Gastroesophageal sphincter (tissue), 4 donors: ENCODE measurements at regions not wholly inside any gene's neighbourhood (a gene's known extent, or its start where the extent isn't known, plus 50 kb on each side); places are given as distances from the start of the nearest gene placed in this dataset.

Experiments used
- ATAC-seq: fragments of 150-250 bp; one replicate; pipeline ENCODE4 v1.9.1; 2016; ENCODE audit warnings: mild to moderate bottlenecking, moderate library complexity
- H3K27ac ChIP-seq, 4 donors: fragments of 200-600 bp; sonication (generic) in 3 of 4; 1 replicate in 3 of 4; 2 replicates in 1 of 4; pipeline ENCODE4 v1.5.1; 2016 to 2019
- H3K27me3 ChIP-seq: fragments of 200-600 bp; sonication (generic); one replicate; pipeline ENCODE4 v1.5.1; 2019
- H3K36me3 ChIP-seq, 2 donors: fragments of 200-600 bp; sonication (generic); one replicate each; pipeline ENCODE4 v1.5.1; 2019; ENCODE audit warnings: control low read depth in 1 of 2
- H3K4me1 ChIP-seq, 3 donors: fragments of 200-600 bp; sonication (generic); 1 replicate in 2 of 3; 2 replicates in 1 of 3; pipeline ENCODE4 v1.5.1; 2016 to 2019; ENCODE audit warnings: control low read depth in 2 of 3
- H3K4me3 ChIP-seq, 2 donors: fragments of 200-600 bp; sonication (generic); one replicate each; pipeline ENCODE4 v1.5.1; 2019; ENCODE audit warnings: mild to moderate bottlenecking in 1 of 2, moderate library complexity in 1 of 2
- H3K9me3 ChIP-seq, 3 donors: fragments of 200-600 bp; sonication (generic); one replicate each; pipeline ENCODE4 v1.5.1; 2017 to 2019; ENCODE audit warnings: control low read depth in 2 of 3
- EP300 ChIP-seq: sonication (generic); formaldehyde crosslinking; IDR thresholded peaks from one replicate; pipeline ENCODE4 v1.6.1; 2017; ENCODE audit warnings: antibody characterized with exemption, mild to moderate bottlenecking
- POLR2A ChIP-seq, 2 donors: fragments of 450-650 bp; IDR thresholded peaks; one replicate each; pipeline ENCODE4 v1.6.1; 2017; ENCODE audit warnings: antibody characterized with exemption in 2 of 2, mild to moderate bottlenecking in 2 of 2, moderate library complexity in 1 of 2
- POLR2AphosphoS5 ChIP-seq: sonication (generic); formaldehyde crosslinking; IDR thresholded peaks from one replicate; pipeline ENCODE4 v1.6.1; 2017; ENCODE audit warnings: antibody characterized with exemption
- WGBS, 2 donors: methylation state at CpG; one replicate each; pipeline ENCODE4 v1.1.5; 2018; ENCODE audit warnings: low coverage in 1 of 2; 5-methylcytosine and 5-hydroxymethylcytosine counted together
- TF ChIP-seq, protein P1 (sequence below), 4 experiments: fragments of 200-600 bp in 2 of 4; fragments of 450-650 bp in 2 of 4; sonication (generic) in 1 of 4; IDR thresholded peaks; one replicate each; pipeline ENCODE4 v1.5.1; 2017 to 2019; ENCODE audit warnings: antibody characterized with exemption in 4 of 4, mild to moderate bottlenecking in 2 of 4, moderate library complexity in 2 of 4

DNA sequence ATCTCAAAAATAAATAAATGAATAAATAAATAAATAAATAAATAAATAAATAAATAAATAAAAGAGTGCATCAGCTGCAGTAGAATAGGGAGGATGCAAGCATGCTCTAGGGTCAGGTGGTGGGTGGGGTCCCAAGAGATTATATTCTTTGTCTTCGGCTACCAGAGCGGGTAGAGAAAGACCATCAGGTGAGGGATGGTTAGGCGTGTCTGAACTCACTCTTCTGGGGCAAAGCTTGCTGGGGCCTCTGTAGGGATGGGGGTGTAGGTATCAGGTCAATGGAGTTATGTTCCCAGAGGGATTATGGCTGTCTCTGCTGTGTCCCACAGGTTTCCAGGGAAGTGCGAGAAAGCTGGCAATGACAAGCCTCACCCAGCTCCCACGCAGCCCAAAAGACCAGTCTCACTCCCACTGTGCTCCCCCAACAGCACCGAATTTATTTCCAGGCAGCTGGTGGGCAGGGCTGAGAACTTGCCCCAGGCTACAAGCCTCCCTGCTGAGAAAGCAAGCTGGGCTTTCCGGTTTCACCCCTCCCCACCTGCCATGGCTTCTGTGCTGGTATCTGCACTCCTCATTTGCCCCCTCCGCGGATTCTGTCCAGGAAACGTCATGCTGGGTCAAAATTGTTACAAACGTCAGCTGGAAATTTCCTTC is 180.8 kb downstream of the LURAP1L start:
- WGBS, 2 donors: 51 to 81% methylated on average over 5 to 8 of the region's 11 CpGs
- no peak for TF ChIP-seq EP300
- TF ChIP-seq, protein P1, sequence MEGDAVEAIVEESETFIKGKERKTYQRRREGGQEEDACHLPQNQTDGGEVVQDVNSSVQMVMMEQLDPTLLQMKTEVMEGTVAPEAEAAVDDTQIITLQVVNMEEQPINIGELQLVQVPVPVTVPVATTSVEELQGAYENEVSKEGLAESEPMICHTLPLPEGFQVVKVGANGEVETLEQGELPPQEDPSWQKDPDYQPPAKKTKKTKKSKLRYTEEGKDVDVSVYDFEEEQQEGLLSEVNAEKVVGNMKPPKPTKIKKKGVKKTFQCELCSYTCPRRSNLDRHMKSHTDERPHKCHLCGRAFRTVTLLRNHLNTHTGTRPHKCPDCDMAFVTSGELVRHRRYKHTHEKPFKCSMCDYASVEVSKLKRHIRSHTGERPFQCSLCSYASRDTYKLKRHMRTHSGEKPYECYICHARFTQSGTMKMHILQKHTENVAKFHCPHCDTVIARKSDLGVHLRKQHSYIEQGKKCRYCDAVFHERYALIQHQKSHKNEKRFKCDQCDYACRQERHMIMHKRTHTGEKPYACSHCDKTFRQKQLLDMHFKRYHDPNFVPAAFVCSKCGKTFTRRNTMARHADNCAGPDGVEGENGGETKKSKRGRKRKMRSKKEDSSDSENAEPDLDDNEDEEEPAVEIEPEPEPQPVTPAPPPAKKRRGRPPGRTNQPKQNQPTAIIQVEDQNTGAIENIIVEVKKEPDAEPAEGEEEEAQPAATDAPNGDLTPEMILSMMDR (IDR thresholded peaks at IDR 0.05): no peak
- TF ChIP-seq POLR2A (IDR thresholded peaks at IDR 0.05): no peak
- no peaks in the 10 kb centered on the region for H3K27me3 ChIP-seq
- peaks cover 0 to 8% (median 0%) of the 10 kb centered on the region in 3 donors for H3K9me3 ChIP-seq
- H3K4me1 ChIP-seq: peaks cover 0 to 14% (median 0%) of the 10 kb centered on the region in 3 donors
- H3K4me3 ChIP-seq: no peak overlapping the region
- no peaks in the 10 kb centered on the region for H3K36me3 ChIP-seq
- H3K27ac ChIP-seq: peak overlapping the region in 3 of 4 donors; percentile 64 to 83 (median 78)
- peak; percentile 19 for ATAC-seq

DNA sequence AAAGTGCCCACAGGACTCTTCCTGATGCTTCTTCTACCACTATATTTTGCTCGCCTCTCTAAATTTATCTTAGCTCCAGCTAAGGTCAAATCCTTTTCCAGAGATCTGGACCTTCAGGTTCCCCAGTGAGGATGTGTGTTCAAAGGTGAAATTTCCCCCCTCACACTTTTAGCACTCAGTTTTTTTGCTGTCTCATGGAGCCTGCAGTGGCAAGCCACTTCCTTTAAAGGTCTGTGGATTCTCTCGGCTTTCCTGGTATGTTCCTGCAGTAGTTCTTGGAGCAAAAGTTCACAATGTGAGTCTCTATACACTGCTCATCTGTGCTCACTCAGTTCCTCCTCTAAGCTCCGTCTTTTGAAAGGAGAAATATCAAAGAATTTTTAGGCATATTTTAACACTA is 181.4 kb downstream of the LURAP1L start:
- Histone ChIP-seq H3K27me3 (no peaks in the 10 kb centered on the region), H3K36me3 (no peaks in the 10 kb centered on the region), H3K9me3 (peaks cover 0 to 8% (median 0%) of the 10 kb centered on the region in 3 donors), H3K4me1 (peaks cover 0 to 14% (median 0%) of the 10 kb centered on the region in 3 donors), H3K4me3 (no peak overlapping the region), H3K27ac (peak overlapping the region in 3 of 4 donors; percentile 64 to 83 (median 78))
- 10 to 19% methylated on average over 3 of the region's 3 CpGs for WGBS, 2 donors
- ATAC-seq: peak; percentile 43
- TF ChIP-seq EP300 (no peak), POLR2A (IDR thresholded peaks at IDR 0.05) (no peak), POLR2AphosphoS5 (no peak)
- TF ChIP-seq, protein P1 (IDR thresholded peaks at IDR 0.05): no peak

DNA sequence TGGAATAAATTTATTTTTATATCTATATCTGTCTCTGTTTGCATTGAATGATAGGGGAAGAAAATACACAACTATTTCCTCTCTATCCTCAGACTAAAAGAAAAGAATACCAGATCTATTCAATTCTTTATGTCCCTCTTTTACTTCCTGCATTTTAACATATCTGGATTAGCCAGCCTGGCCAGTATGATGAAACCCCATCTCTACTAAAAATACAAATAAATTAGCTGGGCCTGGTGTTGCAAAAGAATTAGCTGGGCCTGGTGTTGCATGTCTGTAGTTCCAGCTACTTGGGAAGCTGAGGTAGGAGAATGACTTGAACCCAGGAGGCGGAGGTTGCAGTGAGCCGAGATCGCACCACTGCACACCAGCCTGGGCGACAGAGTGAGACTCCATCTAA is 182.0 kb downstream of the LURAP1L start:
- H3K9me3 ChIP-seq: peaks cover 0 to 8% (median 0%) of the 10 kb centered on the region in 3 donors
- WGBS, 2 donors: 94% methylated on average over 3 to 4 of the region's 4 CpGs
- H3K27ac ChIP-seq: peak overlapping the region in 2 of 4 donors; percentile 64 to 78
- peaks cover 0 to 14% (median 0%) of the 10 kb centered on the region in 3 donors for H3K4me1 ChIP-seq
- no peaks in the 10 kb centered on the region for H3K36me3 ChIP-seq
- no peak overlapping the region for H3K4me3 ChIP-seq
- no peak for TF ChIP-seq POLR2A (IDR thresholded peaks at IDR 0.05)
- no peak for ATAC-seq
- no peaks in the 10 kb centered on the region for H3K27me3 ChIP-seq

DNA sequence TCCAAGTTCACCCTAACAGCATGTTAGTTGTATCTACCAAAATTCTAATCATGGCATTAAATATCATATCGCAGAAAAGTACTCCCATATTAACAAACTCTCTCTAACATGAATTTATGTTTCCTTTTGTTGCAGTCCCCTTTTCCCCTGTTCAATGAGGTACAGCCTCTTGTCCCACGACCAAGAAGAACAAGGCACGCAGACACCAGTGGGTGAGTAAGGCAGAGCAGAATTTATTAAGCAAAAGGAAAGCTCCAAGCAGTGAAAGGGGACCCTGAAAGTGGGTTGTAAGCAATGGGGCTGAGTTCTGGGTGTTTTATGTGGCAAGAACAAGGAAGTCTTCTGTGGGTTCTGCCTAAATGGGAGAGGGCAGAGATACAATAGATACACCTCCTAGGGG is 183.5 kb downstream of the LURAP1L start:
- no peak overlapping the region for H3K27ac ChIP-seq
- peaks cover 0 to 14% (median 0%) of the 10 kb centered on the region in 3 donors for H3K4me1 ChIP-seq
- H3K4me3 ChIP-seq: no peak overlapping the region
- H3K9me3 ChIP-seq: peaks cover 0 to 8% (median 0%) of the 10 kb centered on the region in 3 donors
- H3K27me3 ChIP-seq: no peaks in the 10 kb centered on the region
- no peaks in the 10 kb centered on the region for H3K36me3 ChIP-seq
- WGBS, 2 donors: 100% methylated on average over 3 of the region's 3 CpGs
- no peak for ATAC-seq
- no peak for TF ChIP-seq EP300
- TF ChIP-seq POLR2AphosphoS5: no peak
- no peak for TF ChIP-seq POLR2A (IDR thresholded peaks at IDR 0.05)
- TF ChIP-seq, protein P1 (IDR thresholded peaks at IDR 0.05): no peak

DNA sequence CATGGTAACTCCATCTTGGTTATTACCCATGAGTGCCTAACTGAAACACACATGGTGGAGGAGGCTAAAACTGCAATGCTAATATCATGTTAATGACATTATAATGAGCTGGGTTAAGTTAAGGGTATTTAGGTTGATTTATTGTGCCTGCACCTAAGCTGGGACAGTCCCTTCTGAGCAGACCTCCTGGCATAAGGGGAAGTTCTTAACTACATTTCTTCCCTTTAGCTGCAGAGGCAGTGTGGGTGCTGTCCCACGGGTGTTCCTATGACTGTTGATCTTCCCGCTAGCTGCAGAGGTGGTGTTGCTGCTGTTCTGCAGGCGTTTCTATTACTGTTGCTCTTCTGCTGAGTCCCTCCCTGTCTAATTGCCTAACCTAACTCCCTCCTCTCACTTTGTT is 183.9 kb downstream of the LURAP1L start:
- Histone ChIP-seq H3K4me1 (peaks cover 0 to 14% (median 0%) of the 10 kb centered on the region in 3 donors), H3K27ac (no peak overlapping the region), H3K4me3 (no peak overlapping the region), H3K36me3 (no peaks in the 10 kb centered on the region), H3K9me3 (peaks cover 0 to 8% (median 0%) of the 10 kb centered on the region in 3 donors), H3K27me3 (no peaks in the 10 kb centered on the region)
- TF ChIP-seq EP300 (no peak), POLR2AphosphoS5 (no peak)
- TF ChIP-seq, protein P1 (IDR thresholded peaks at IDR 0.05): no peak
- 53 to 67% methylated on average over 3 of the region's 3 CpGs for WGBS, 2 donors
- ATAC-seq: no peak
